Colonic mucosa (tissue), 4 donors: ENCODE measurements at regions not wholly inside any gene's neighbourhood (a gene's known extent, or its start where the extent isn't known, plus 50 kb on each side); places are given as distances from the start of the nearest gene placed in this dataset.

Experiments
- DNase-seq: peaks from one replicate; pipeline ENCODE4 v3.0.0-alpha.2; 2020
- H3K27ac ChIP-seq: fragments of 200-600 bp; one replicate; pipeline ENCODE4 v1.8.0; 2021
- H3K27me3 ChIP-seq: fragments of 200-600 bp; one replicate; pipeline ENCODE4 v1.8.0; 2021
- H3K36me3 ChIP-seq: fragments of 200-600 bp; one replicate; pipeline ENCODE4 v1.8.0; 2021
- H3K4me1 ChIP-seq: fragments of 200-600 bp; one replicate; pipeline ENCODE4 v1.8.0; 2021; ENCODE audit warnings: mild to moderate bottlenecking
- H3K4me3 ChIP-seq: fragments of 200-600 bp; one replicate; pipeline ENCODE4 v1.8.0; 2021
- H3K9ac ChIP-seq, 2 donors: one replicate each; pipeline ENCODE4 v1.7.0; 2013; ENCODE audit warnings: control low read depth in 2 of 2, low read depth in 2 of 2, low read length in 2 of 2
- H3K9me3 ChIP-seq: fragments of 200-600 bp; one replicate; pipeline ENCODE4 v1.8.0; 2021
- CTCF ChIP-seq: fragments of 200-600 bp; IDR thresholded peaks from one replicate; pipeline ENCODE4 v1.8.0; 2022; ENCODE audit warnings: antibody characterized with exemption, mild to moderate bottlenecking
- intact Hi-C: fragments of 100-400 bp; cut with DNase I; formaldehyde crosslinking; loops from one replicate; pipeline ENCODE4 v1.14.1; 2022
- donor health status: healthy.
- donor health status: DM: no; HTN: no; CAD: no.
- donor health status: DM: no; HTN: no; CAD: no.

GRCh38 chr4:112775801-112776200 lies 138.9 kb downstream of the LARP7 start:
- intact Hi-C loops = no loop called here
- no peak overlapping the region for H3K4me3 ChIP-seq
- no peaks in the 10 kb centered on the region for H3K27me3 ChIP-seq
- no peaks in the 10 kb centered on the region for H3K36me3 ChIP-seq
- no peak overlapping the region for H3K27ac ChIP-seq
- TF ChIP-seq CTCF = no peak
- DNase-seq = no peak
- H3K9ac ChIP-seq = no peak overlapping the region
- H3K4me1 ChIP-seq = no peaks in the 10 kb centered on the region
- no peaks in the 10 kb centered on the region for H3K9me3 ChIP-seq

DNA sequence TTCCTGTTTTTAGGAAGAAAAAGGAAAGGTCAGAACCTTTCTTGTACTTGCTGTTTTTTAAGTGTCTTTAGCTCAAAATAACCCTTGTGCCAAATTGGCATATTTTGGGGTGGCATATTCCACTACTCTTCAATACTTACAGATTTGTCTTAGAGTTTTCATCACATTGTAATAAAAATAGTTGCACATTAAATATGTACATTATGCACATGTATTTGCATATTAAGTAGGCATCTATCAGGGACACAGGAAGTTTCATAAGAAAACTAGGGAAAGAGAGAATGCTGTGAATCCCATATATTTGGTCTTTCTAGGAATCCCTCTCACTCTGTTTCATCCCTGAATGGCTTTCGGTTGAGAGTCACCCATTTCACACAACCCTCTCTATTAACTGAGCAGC lies 139.6 kb downstream of the LARP7 start:
- intact Hi-C loops = no loop called here
- DNase-seq = no peak
- no peaks in the 10 kb centered on the region for H3K27me3 ChIP-seq
- no peak overlapping the region for H3K27ac ChIP-seq
- no peak for TF ChIP-seq CTCF
- H3K4me3 ChIP-seq = no peak overlapping the region
- H3K4me1 ChIP-seq = no peaks in the 10 kb centered on the region
- no peaks in the 10 kb centered on the region for H3K9me3 ChIP-seq
- H3K36me3 ChIP-seq = no peaks in the 10 kb centered on the region
- H3K9ac ChIP-seq = no peak overlapping the region

- TF ChIP-seq CTCF = no peak
Observed at GRCh38 chr4:112778520-112778919, 141.6 kb downstream of the LARP7 start.

GRCh38 chr4:112793033-112793432 lies 156.1 kb downstream of the LARP7 start:
- Histone ChIP-seq H3K4me1 (no peaks in the 10 kb centered on the region), H3K36me3 (no peaks in the 10 kb centered on the region), H3K9ac (no peak overlapping the region), H3K27me3 (no peaks in the 10 kb centered on the region), H3K9me3 (no peaks in the 10 kb centered on the region), H3K27ac (no peak overlapping the region), H3K4me3 (no peak overlapping the region)
- intact Hi-C loops = no loop called here
- no peak for TF ChIP-seq CTCF
- no peak for DNase-seq

More at GRCh38 chr4:112778520-112778919, 141.6 kb downstream of the LARP7 start:
- no peak overlapping the region for H3K27ac ChIP-seq
- H3K4me1 ChIP-seq = no peaks in the 10 kb centered on the region
- no peaks in the 10 kb centered on the region for H3K9me3 ChIP-seq
- intact Hi-C loops = no loop called here
- H3K4me3 ChIP-seq = no peak overlapping the region
- no peaks in the 10 kb centered on the region for H3K27me3 ChIP-seq
- H3K9ac ChIP-seq = no peak overlapping the region
- no peak for DNase-seq
- no peaks in the 10 kb centered on the region for H3K36me3 ChIP-seq

- Histone ChIP-seq H3K36me3 (no peaks in the 10 kb centered on the region), H3K27me3 (no peaks in the 10 kb centered on the region), H3K4me1 (no peaks in the 10 kb centered on the region), H3K27ac (no peak overlapping the region), H3K4me3 (no peak overlapping the region), H3K9ac (no peak overlapping the region), H3K9me3 (no peaks in the 10 kb centered on the region)
- no peak for DNase-seq
- intact Hi-C loops = no loop called here
- no peak for TF ChIP-seq CTCF
Observed at GRCh38 chr4:112800001-112800400, 163.1 kb downstream of the LARP7 start.

- no peak for TF ChIP-seq CTCF
- DNase-seq = no peak
- Histone ChIP-seq H3K4me1 (no peaks in the 10 kb centered on the region), H3K27ac (no peak overlapping the region), H3K9me3 (no peaks in the 10 kb centered on the region), H3K36me3 (no peaks in the 10 kb centered on the region), H3K4me3 (no peak overlapping the region), H3K9ac (no peak overlapping the region), H3K27me3 (no peaks in the 10 kb centered on the region)
- intact Hi-C loops = no loop called here
Observed at GRCh38 chr4:112801341-112801740, 164.4 kb downstream of the LARP7 start.
